HG03139 (cell line): ENCODE measurements at regions not wholly inside any gene's neighbourhood (a gene's known extent, or its start where the extent isn't known, plus 50 kb on each side); places are given as distances from the start of the nearest gene placed in this dataset.

Source experiments
- ATAC-seq: cut with Tn5 transposase; IDR thresholded peaks from one replicate; pipeline ENCODE4 v1.9.1; 2021; ENCODE audit not compliant: unreplicated experiment

GRCh38 chr14:31943217-31943799 lies 133.8 kb upstream of the ARHGAP5 start:
- ATAC-seq, result no peak

GRCh38 chr14:31943861-31944255 lies 133.2 kb upstream of the ARHGAP5 start:
- no peak for ATAC-seq

- ATAC-seq, result no peak
These were observed 132.6 kb upstream of the ARHGAP5 start for GRCh38 chr14:31944256-31945073.

GRCh38 chr14:31945074-31945613 lies 132.0 kb upstream of the ARHGAP5 start:
- peak; percentile 62 for ATAC-seq

GRCh38 chr14:31945701-31946100 lies 131.4 kb upstream of the ARHGAP5 start:
- ATAC-seq, result no peak

- ATAC-seq, result no peak
These were observed 130.0 kb upstream of the ARHGAP5 start for GRCh38 chr14:31947076-31947475.

- ATAC-seq, result no peak
These were observed 129.2 kb upstream of the ARHGAP5 start for GRCh38 chr14:31947680-31948595.

- no peak for ATAC-seq
These were observed 127.4 kb upstream of the ARHGAP5 start for GRCh38 chr14:31949709-31950108.

GRCh38 chr14:31950331-31950730 lies 126.8 kb upstream of the ARHGAP5 start:
- ATAC-seq, result no peak

- no peak for ATAC-seq
These were observed 126.1 kb upstream of the ARHGAP5 start for GRCh38 chr14:31950764-31951637.

- no peak for ATAC-seq
These were observed 125.5 kb upstream of the ARHGAP5 start for GRCh38 chr14:31951638-31951964.

- ATAC-seq, result no peak
These were observed 124.5 kb upstream of the ARHGAP5 start for GRCh38 chr14:31952573-31952972.

GRCh38 chr14:31953210-31953609 lies 123.9 kb upstream of the ARHGAP5 start:
- ATAC-seq, result no peak

GRCh38 chr14:31954991-31955390 lies 122.1 kb upstream of the ARHGAP5 start:
- no peak for ATAC-seq

- no peak for ATAC-seq
These were observed 121.0 kb upstream of the ARHGAP5 start for GRCh38 chr14:31955936-31956579.

- no peak for ATAC-seq
These were observed 119.5 kb upstream of the ARHGAP5 start for GRCh38 chr14:31957565-31957964.

GRCh38 chr14:31960039-31960438 lies 117.1 kb upstream of the ARHGAP5 start:
- ATAC-seq, result no peak

GRCh38 chr14:31961896-31962295 lies 115.2 kb upstream of the ARHGAP5 start:
- no peak for ATAC-seq

- ATAC-seq, result no peak
These were observed 114.2 kb upstream of the ARHGAP5 start for GRCh38 chr14:31962920-31963319.

- ATAC-seq, result no peak
These were observed 113.5 kb upstream of the ARHGAP5 start for GRCh38 chr14:31963587-31963986.
